Gastroesophageal sphincter (tissue), 4 donors: ENCODE measurements at regions not wholly inside any gene's neighbourhood (a gene's known extent, or its start where the extent isn't known, plus 50 kb on each side); places are given as distances from the start of the nearest gene placed in this dataset.
"Not testable (repeated sequence)": the region's sequence is repeated elsewhere in the genome, so short reads cannot be mapped to it uniquely, and the experiment has no call there.

Experiments used
- ATAC-seq: fragments of 150-250 bp; one replicate; pipeline ENCODE4 v1.9.1; 2016; ENCODE audit warnings: mild to moderate bottlenecking, moderate library complexity
- H3K27ac ChIP-seq, 4 donors: fragments of 200-600 bp; sonication (generic) in 3 of 4; 1 replicate in 3 of 4; 2 replicates in 1 of 4; pipeline ENCODE4 v1.5.1; 2016 to 2019
- H3K27me3 ChIP-seq: fragments of 200-600 bp; sonication (generic); one replicate; pipeline ENCODE4 v1.5.1; 2019
- H3K36me3 ChIP-seq, 2 donors: fragments of 200-600 bp; sonication (generic); one replicate each; pipeline ENCODE4 v1.5.1; 2019; ENCODE audit warnings: control low read depth in 1 of 2
- H3K4me1 ChIP-seq, 3 donors: fragments of 200-600 bp; sonication (generic); 1 replicate in 2 of 3; 2 replicates in 1 of 3; pipeline ENCODE4 v1.5.1; 2016 to 2019; ENCODE audit warnings: control low read depth in 2 of 3
- H3K4me3 ChIP-seq, 2 donors: fragments of 200-600 bp; sonication (generic); one replicate each; pipeline ENCODE4 v1.5.1; 2019; ENCODE audit warnings: mild to moderate bottlenecking in 1 of 2, moderate library complexity in 1 of 2
- H3K9me3 ChIP-seq, 3 donors: fragments of 200-600 bp; sonication (generic); one replicate each; pipeline ENCODE4 v1.5.1; 2017 to 2019; ENCODE audit warnings: control low read depth in 2 of 3
- CTCF ChIP-seq, 4 experiments: fragments of 200-600 bp in 2 of 4; fragments of 450-650 bp in 2 of 4; sonication (generic) in 1 of 4; IDR thresholded peaks; one replicate each; pipeline ENCODE4 v1.5.1; 2017 to 2019; ENCODE audit warnings: antibody characterized with exemption in 4 of 4, mild to moderate bottlenecking in 2 of 4, moderate library complexity in 2 of 4
- EP300 ChIP-seq: sonication (generic); formaldehyde crosslinking; IDR thresholded peaks from one replicate; pipeline ENCODE4 v1.6.1; 2017; ENCODE audit warnings: antibody characterized with exemption, mild to moderate bottlenecking
- POLR2A ChIP-seq, 2 donors: fragments of 450-650 bp; IDR thresholded peaks; one replicate each; pipeline ENCODE4 v1.6.1; 2017; ENCODE audit warnings: antibody characterized with exemption in 2 of 2, mild to moderate bottlenecking in 2 of 2, moderate library complexity in 1 of 2
- POLR2AphosphoS5 ChIP-seq: sonication (generic); formaldehyde crosslinking; IDR thresholded peaks from one replicate; pipeline ENCODE4 v1.6.1; 2017; ENCODE audit warnings: antibody characterized with exemption
- WGBS, 2 donors: methylation state at CpG; one replicate each; pipeline ENCODE4 v1.1.5; 2018; ENCODE audit warnings: low coverage in 1 of 2; 5-methylcytosine and 5-hydroxymethylcytosine counted together

DNA sequence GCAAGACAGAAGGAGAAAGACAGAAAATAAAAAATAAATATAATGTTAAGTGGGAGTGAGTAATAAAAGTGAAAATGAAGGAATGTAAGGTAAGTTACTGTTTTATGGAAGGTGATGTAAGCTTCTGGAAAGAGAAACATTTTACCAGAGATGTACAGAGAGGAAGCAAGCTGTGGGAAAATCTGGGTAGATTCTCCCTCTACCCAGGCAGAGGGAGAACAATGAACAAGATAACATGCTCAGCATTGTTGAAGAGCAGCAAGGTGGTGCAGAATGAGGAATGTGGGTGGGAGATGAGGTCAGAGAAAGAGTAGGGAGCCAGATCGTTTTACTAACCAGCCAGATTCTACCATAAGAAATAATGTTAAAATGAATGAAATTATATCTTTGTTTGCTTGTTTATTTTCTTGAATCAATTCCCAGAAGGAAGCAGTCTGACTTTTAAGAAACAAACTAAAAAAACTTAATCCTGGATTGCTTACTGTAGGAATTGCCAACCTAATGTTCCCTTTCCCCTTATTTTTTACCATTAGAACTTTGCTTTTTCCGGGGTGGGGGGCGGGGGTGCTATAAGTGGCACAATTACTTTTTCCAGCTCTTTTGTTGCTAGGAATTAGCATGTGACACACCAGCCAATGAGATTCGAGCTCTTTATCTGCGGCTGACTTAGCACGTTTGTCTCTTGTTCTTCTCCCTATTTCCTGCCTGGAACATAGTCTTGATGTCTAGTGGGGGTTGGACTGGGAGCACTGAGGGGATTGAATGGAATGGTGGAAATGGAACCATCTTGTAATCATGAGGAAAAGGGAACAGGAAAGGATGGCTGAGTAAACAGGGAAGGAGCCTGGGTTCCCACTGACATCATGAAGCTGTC is 356.7 kb downstream of the TMEM167A start:
- H3K9me3 ChIP-seq = no peaks in the 10 kb centered on the region
- peaks cover 0 to 2% (median 0%) of the 10 kb centered on the region in 3 donors for H3K4me1 ChIP-seq
- no peaks in the 10 kb centered on the region for H3K36me3 ChIP-seq
- TF ChIP-seq POLR2A (IDR thresholded peaks at IDR 0.05) = no peak
- TF ChIP-seq POLR2AphosphoS5 = no peak
- no peak for TF ChIP-seq CTCF (IDR thresholded peaks at IDR 0.05)
- TF ChIP-seq EP300 = no peak
- no peak overlapping the region for H3K4me3 ChIP-seq
- no peak for ATAC-seq
- H3K27me3 ChIP-seq = no peaks in the 10 kb centered on the region
- WGBS, 2 donors = 50 to 71% methylated on average over 6 of the region's 6 CpGs
- no peak overlapping the region for H3K27ac ChIP-seq

GRCh38 chr5:82719368-82719767 is 357.8 kb downstream of the TMEM167A start:
- H3K36me3 ChIP-seq = no peaks in the 10 kb centered on the region
- H3K27me3 ChIP-seq = no peaks in the 10 kb centered on the region
- H3K4me3 ChIP-seq = no peak overlapping the region
- no peaks in the 10 kb centered on the region for H3K9me3 ChIP-seq
- no peak for TF ChIP-seq POLR2A (IDR thresholded peaks at IDR 0.05)
- TF ChIP-seq POLR2AphosphoS5 = no peak
- no peak for TF ChIP-seq CTCF (IDR thresholded peaks at IDR 0.05)
- no peak for TF ChIP-seq EP300
- no peak overlapping the region for H3K27ac ChIP-seq
- no peak for ATAC-seq
- peaks cover 0 to 2% (median 0%) of the 10 kb centered on the region in 3 donors for H3K4me1 ChIP-seq
- 20 to 38% methylated on average over 1 of the region's 1 CpG for WGBS, 2 donors

GRCh38 chr5:82717738-82718137 is 359.5 kb downstream of the TMEM167A start:
- Histone ChIP-seq H3K36me3 (no peaks in the 10 kb centered on the region), H3K27ac (no peak overlapping the region), H3K9me3 (no peaks in the 10 kb centered on the region), H3K4me3 (no peak overlapping the region), H3K4me1 (peaks cover 0 to 2% (median 0%) of the 10 kb centered on the region in 3 donors), H3K27me3 (no peaks in the 10 kb centered on the region)
- WGBS, 2 donors = 82 to 100% methylated on average over 1 to 2 of the region's 2 CpGs
- ATAC-seq = no peak
- TF ChIP-seq POLR2A (IDR thresholded peaks at IDR 0.05) (no peak), CTCF (IDR thresholded peaks at IDR 0.05) (no peak), POLR2AphosphoS5 (no peak), EP300 (no peak)

DNA sequence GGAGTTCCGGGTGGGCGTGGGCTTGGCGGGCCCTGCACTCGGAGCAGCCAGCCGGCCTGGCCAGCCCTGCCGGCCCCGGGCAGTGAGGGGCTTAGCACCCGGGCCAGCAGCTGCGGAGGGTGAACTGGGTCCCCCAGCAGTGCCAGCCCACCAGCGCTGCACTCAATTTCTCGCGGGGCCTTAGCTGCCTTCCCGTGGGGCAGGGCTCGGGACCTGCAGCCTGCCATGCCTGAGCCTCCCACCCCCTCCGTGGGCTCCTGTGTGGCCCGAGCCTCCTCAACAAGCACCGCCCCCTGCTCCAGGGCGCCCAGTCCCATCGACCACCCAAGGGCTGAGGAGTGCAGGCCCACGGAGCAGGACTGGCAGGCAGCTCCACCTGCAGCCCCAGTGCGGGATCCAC is 362.5 kb downstream of the TMEM167A start:
- no CpG with 5 or more reads among the region's 21 CpGs for whole genome bisulfite sequencing, 2 donors

GRCh38 chr5:82713811-82714210 is 363.4 kb downstream of the TMEM167A start:
- H3K36me3 ChIP-seq = no peaks in the 10 kb centered on the region
- ATAC-seq = no peak
- H3K4me3 ChIP-seq = no peak overlapping the region
- TF ChIP-seq EP300 (no peak), CTCF (IDR thresholded peaks at IDR 0.05) (no peak), POLR2A (IDR thresholded peaks at IDR 0.05) (no peak), POLR2AphosphoS5 (no peak)
- 70 to 96% methylated on average over 1 to 2 of the region's 2 CpGs for WGBS, 2 donors
- no peak overlapping the region for H3K27ac ChIP-seq
- H3K4me1 ChIP-seq = no peaks in the 10 kb centered on the region
- H3K27me3 ChIP-seq = no peaks in the 10 kb centered on the region
- no peaks in the 10 kb centered on the region for H3K9me3 ChIP-seq

More for the DNA sequence above, 362.5 kb downstream of the TMEM167A start:
- not testable (repeated sequence) for H3K9me3 ChIP-seq, H3K4me3 ChIP-seq, H3K4me1 ChIP-seq, H3K36me3 ChIP-seq, ATAC-seq, H3K27ac ChIP-seq, H3K27me3 ChIP-seq
